ENCODE measurements at regions not wholly inside any gene's neighbourhood (a gene's known extent, or its start where the extent isn't known, plus 50 kb on each side); places are given as distances from the start of the nearest gene placed in this dataset.
"Not testable (repeated sequence)": the region's sequence is repeated elsewhere in the genome, so short reads cannot be mapped to it uniquely, and the experiment has no call there.

GRCh38 chr6:88390998-88391397 is 224.9 kb upstream of the CNR1 start:
- TF ChIP-seq CTCF, POLR2A (IDR thresholded peaks at IDR 0.05): not testable (repeated sequence)
